GDM1 (cell line): ENCODE measurements at regions not wholly inside any gene's neighbourhood (a gene's known extent, or its start where the extent isn't known, plus 50 kb on each side); places are given as distances from the start of the nearest gene placed in this dataset.
"Not testable (repeated sequence)": the region's sequence is repeated elsewhere in the genome, so short reads cannot be mapped to it uniquely, and the experiment has no call there.

Experiments
- DNase-seq: peaks from one replicate; lab custom pipeline; 2025; lab: John Stamatoyannopoulos, UW

DNA sequence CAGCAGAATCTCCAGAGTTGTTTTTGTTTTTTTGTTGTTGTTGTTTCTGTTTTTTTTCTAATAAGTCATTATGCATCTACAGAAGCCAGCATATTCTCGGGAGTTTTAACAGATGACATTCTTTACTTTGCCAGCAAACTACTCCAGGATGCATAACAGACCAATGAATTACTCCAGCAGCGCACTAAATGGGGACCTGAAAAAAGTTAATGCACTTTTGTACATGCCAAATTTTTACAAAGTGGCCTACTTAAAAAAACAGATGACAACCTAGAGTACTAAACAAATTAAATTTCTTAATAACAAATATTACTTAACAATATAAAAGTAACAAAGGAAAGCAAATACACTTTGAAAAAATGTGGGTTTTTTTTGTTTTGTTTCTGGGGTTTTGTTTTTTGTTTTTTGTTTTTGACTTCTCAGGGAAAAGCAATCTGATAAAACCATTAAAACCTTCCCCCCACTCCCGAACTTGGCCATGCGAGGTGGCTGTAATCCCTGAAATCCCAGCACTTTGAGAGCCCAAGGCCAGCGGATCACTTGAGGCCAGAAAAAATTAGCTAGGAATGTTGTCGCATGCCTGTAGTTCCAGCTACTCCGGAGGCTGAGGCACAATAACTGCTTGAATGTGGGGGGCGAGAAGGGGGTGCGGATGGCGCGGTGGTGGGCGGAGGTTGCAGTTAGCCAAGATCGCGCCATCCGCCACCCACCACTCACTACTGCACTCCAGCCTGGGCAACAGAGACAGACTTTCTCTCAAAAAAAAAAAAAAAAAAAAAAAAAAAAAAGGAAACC is 352.4 kb downstream of the CETN3 start:
- no peak for DNase-seq

DNA sequence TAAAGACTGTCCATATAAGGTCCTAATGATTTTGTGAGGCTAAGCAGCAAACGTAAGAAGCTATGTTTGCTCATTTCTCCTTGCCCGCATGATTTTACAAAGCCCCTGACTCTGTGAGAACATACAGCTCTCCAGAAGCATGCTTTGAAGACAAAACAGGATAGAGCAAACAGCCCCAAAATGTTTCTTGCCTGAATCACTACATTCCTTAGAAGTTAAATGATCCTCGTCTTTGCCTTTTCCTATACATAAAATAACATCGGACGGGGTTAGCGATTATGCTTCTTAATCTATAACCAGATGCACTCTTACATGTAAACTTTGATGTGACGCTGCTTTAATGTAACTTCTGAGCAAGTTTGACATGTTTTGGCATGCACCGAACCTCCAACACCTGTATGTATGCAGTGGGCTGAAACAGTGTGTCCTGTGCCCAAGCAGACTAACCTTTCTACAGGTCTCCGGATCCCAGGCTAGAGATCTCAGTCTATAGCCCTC is 353.7 kb downstream of the CETN3 start:
- no peak for DNase-seq

DNA sequence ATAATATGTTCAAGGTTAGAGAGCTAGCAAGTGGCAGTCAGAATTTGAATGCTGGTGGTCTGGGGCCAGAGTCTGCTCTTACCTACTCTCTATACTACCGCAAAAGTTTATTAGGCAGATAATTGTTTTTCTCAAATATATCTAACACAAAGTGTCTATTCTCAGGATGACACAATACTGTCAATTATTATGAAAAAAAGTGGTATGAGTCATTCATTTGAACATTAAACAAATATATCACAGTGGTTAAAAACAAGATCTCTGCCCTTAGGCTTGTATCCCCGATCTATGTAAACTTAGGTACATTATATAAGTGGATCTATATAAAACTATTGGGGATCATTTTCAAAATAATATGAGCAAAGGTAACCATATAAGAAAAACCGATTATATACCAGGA is 354.9 kb downstream of the CETN3 start:
- DNase-seq: no peak

DNA sequence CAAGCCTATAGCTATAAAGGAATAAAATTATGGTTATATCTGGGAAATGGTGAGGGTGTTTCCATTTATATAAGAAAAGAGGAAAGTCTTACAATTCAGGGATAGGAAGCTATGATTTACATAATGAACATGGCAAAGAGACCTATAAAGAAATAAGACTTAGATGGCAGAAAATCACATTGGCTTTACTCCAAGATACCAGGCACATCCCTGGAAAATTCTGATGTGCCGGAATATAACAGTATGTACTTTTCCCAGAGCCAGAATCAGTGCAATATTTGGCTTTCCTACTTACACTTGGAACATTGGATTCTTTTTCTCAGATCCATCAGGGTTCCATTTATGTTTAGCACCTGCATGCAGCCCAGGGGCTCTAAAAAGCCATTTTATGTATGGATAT is 357.8 kb downstream of the CETN3 start:
- DNase-seq: no peak

DNA sequence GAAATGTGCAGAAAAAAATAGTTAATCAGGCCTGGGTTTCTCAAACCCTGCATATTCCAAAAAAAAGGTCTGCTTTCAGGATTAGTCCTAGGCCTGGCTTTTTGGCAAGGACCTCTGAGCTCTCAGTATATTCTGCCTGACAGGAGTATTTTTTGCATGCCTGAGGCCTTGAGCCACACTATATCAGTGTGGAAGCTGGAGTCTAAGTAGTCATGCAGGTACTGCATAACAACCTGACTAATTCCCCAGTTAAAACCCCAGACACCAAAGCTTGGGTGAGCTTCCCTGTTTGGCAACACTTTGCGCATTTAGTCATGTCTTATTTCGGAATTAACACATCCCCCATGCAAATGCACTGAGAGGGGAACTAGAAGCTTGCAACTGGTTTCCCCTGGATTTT is 359.5 kb downstream of the CETN3 start:
- no peak for DNase-seq

DNA sequence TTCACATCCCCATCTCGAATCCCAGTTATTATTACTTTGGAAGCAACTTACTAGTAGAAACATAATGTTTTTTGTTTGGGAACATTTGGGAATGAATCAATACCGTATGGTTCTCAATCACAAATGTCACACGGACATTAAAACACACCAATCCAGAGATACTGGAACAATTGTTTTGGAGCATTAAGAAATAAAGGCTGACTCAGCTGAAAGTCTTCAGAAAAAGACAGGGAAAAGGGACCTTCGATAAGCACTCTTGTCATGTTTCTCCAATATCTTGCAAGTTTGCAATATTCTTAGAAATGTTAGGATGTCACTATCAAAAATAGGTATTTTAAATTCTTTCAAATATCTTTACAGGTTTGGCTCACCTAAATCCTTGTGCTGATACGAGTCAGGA is 362.4 kb downstream of the CETN3 start:
- no peak for DNase-seq

DNA sequence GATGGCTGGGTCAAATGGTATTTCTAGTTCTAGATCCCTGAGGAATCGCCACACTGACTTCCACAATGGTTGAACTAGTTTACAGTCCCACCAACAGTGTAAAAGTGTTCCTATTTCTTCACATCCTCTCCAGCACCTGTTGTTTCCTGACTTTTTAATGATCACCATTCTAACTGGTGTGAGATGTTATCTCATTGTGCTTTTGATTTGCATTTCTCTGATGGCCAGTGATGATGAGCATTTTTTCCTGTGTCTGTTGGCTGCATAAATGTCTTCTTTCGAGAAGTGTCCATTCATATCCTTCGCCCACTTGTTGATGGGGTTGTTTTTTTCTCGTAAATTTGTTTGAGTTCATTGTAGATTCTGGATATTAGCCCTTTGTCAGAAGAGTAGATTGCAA is 369.5 kb downstream of the CETN3 start:
- DNase-seq: not testable (repeated sequence)

DNA sequence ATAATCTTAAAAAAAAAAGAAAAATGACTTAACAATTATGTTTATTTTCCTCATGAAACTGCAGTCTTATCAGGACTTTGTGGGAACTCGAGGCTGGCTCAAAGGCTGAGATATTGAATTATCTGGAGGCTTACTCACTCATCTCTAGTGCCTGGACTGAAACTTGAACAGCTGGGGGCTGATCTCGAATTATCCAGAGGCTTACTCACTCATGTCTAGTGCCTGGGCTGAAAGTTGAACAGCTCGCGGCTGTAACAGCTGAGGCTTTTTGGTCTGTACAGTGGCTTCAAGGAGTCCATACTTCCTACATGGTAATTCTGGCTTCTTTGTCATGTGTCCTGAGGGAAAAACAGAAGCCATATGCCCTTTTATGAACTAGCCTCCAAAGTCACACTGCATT is 371.9 kb downstream of the CETN3 start:
- no peak for DNase-seq

DNA sequence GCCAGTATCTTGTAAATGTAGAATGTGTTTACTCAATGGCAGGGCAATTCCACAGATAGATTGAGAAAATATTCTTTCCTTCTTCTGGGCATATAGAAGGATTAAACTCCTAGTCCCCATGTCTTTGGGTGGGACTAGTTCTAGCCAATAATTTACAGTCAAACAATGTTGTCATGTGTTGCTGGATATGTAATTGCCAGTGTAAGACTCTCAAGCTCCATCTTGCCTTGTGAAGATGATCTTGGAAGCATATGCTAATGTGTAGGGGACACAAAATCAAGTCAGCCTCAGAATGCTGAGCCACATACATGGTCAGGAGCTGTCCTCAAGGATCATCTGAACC is 386.9 kb downstream of the CETN3 start:
- DNase-seq: no peak

DNA sequence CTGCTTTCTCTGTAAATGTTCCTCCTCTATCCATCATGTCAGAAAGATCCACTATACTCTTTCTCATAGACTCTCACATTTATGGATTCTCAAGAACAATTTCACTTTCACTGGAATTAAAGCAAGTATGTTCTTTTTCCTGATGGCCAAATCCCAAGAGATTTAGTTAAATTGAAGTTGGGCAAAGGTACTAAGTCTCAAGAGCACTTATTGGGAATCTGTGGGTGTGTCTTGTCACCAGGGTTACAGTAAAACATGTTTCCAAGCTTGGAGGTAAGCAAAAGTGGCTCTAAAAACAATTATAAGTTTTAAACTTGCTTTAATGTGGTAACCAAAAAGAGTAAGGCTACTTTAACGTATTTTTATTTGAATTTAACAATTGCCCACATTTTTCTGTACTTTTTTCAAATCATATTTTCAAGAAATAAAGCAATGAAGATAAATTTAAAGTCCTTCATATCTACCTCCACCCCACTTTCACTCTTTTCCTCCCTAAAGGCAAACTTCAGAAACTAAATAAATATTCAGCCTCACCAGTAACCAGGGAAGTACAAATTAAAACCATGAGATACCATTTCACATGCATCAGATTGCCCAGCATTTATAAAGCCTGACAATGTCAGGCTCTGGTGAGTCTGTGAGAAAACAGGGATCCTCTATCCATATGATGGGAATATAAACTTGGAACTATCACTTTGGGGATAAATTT is 387.4 kb downstream of the CETN3 start:
- no peak for DNase-seq

DNA sequence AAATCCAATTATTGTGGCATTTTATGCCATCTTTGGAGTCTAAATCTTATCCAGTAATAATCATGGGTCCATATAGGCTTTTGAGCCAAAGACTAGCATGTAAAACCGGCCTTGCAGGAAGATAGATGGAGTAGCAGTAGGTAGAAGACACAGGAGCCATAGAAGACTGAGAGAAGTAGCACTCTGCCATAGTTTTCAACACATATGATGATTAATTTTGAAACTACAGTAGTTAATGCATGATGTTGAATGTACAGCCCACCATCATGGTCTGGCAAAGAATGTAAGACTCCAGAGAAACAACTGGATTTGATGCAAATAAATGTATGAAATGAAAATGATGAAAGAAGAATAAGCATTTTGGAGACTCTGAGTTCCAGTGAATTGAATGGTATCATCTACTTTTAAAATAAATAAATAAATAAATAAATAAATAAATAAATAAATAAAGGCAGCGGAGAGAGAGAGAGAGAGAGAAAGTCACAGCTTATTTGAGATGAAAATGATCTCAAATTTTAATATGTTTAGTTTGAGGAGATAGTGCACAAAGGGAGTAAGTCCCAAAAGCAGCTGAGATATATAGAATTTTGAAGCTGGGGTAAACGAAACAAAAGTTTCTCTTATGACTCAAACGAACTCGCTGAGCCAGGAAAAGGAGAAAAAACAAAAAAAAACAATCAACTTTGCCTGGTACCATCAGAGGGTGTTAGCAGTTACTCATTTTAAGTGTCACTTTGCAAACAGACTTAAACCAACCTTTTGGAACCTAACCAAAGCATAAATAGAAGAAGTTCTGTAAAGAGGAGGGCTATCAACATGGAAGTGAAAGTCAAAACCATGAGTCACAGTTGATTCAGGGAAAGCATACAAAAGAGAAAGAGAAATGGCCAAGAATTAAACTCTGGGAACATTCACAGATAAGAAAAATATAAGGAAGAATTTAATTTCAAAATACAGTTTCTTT is 388.7 kb downstream of the CETN3 start:
- DNase-seq: peak; percentile 10

DNA sequence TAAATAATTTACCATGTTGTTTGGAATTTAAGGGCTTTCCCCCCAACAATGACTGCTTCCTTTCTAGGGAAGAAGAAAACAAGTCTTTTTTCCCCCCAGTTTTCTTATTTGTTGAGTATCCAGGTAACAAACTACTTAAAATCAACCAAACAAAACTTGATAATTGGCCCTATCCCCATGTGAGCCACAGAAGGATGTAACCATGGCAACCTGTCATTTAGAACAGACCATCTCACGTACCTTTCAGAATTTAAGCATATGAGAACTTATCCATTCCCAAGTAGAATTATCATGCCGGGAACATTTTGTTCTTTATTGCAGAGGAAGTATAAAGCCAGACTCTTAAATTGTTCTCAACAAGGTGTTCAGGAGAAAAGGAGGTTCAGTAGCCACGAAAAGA is 392.3 kb downstream of the CETN3 start:
- no peak for DNase-seq

DNA sequence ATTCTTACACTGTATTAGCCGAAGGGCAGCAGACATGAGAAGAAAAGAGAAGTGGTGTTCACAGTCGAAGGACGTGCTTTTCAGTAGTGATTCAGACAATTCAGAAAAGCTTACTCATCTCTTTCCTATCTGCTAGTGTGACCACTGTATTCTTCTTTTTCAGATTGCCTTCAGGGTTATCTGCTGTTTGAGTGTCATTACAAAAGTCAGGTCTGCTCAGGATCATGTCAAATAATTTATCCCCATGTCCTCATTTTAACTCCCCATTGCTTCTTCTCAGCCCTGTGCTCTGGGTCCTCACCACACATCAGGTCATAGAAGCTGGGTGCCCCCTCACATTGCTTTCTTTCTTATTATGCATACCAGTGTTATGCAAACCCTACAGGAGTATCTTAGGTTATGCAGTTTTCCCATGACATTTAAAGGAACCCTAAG is 394.0 kb downstream of the CETN3 start:
- peak; percentile 6 for DNase-seq

DNA sequence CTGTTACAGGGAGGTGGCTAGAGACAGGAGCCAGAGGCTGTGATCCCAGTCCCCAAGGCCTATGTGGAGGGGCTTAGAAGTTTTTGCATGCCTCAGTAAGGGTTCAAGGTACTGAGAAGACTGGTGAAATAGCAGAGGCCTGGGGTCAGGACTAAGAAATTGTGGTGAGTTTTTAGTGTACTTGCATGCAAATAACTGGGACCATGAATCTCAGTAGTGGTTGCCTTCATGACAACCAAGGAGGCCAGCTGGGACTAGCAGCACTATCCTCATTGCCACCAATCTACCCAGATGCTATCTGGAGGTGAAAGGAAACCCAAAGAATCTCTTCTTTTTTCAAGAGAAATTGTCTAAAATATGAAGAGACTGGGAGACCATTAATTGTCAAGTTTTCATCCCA is 395.1 kb downstream of the CETN3 start:
- DNase-seq: no peak

DNA sequence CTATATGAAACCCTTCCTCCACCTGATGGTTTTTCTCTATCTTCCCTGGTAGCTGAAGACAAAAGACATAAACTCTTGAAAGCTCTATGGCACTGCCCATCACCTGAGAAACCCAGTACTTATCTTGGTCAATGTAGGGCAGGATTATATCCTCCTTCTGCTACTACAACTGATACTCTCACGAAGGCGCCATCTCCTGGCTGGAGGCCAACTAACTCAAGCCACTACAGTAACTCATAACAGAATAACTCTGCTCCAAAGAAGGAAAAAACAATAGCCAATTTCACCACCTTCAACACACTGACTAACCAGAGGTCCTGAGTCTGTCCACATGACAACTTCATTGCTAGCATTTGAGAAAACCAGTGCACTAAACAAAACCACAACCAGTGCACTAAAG is 409.2 kb downstream of the CETN3 start:
- DNase-seq: no peak

DNA sequence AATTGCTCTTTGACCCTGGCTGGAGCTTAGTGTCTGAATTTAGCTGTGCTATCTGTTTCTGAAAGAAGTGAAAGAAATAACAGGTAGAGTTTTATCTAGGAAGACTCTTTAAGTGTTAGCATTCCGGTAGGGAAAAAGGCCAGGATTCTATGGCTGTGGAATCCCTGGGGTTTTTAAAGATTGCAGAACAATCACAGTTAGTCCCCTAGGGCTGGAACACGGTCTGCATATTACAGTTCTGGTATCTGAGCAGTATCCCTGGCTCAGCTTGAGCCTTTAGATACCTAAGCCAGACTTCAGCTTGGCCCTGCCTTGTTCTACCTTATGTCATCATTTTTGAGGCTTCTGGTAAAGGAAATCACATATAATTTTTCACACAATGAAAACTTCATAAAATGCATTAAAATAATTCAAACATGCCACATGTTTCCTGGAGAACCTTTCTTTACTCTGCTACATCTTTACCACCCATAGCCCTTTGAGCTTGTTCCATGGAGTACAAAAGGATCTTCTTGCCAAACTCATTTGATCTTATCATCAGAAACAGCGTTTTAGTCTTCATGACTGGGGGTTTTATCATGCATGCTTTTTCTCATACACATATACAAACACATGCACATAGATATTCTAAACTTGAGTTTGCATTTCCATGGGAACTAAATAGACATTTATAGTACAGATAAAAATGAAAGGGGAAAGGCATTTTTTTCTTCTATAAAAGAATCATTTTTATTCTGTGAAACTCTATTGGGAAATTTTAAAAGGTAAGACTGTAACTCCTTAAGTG is 410.8 kb downstream of the CETN3 start:
- no peak for DNase-seq

DNA sequence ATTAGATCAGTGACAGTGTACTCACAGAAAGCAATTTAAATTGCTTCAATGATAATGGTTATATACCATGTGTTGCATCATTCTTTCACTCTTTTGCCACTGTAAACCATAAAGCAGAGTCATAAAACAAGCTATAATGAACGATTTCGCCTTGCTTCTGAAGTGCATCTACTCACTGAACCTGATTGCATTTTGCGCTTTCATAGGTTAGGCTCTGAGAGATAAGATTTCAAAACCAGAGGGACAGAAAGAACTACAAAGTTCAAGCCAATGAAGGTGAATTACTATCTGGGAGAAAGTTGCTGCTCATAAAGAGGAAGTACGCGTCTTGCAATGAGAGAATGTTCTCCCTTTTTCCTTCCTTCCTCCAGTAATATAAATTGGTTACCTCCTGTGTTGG is 412.7 kb downstream of the CETN3 start:
- DNase-seq: no peak

DNA sequence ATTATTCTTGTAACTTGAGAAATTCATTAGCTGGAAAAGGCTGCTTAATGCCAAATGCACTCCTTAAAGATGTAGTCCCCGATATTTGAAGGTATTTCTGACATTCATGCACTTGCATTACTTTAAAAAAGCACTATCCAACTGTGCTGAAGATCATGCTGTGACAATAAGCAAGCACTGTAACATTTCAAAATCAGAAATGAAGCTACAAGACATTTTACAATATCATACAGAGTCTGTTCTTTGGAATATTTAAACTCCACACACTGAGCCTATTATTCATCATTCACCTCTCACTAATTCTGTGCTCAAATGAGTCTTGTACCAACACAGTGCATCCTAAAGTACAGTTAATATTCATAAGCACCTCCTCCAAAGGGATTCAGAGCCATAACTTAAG is 413.2 kb downstream of the CETN3 start:
- DNase-seq: no peak

DNA sequence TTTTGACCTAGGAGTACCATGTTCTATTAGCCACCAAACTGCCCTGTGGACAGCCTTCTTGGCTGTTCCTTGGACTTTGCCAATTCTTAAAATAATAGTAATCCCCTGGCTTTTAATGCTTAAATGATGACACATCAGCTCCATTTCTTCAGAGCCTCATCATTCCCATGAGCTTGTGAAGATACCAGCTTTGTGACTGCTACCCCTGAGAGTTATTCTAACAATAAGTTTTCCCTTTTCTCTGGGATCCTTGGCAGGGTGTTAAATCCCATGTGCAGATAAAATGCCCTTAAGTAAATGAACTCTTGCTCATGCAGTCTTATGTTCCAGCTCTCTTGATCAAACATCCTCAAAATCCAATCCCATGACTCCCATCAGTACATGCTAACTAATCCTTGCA is 415.3 kb downstream of the CETN3 start:
- DNase-seq: no peak

DNA sequence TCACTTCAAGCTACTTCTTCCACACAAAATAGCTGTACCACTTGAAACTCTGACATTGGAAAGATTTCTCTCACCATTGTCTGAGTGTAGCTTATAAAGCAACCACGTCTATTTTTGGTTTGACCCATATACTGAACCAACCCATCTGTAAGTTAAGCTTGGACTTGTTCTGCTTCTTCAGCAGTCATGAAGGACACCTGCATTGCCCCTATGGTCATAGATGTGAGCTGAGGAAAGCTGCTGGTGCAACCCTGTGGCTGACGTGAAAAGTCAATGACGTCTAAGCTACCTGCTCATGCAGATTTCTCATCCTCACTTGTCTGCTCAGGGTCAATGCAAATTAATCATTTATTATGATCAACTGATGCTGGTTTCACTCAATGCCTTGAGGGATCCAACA is 417.4 kb downstream of the CETN3 start:
- DNase-seq: no peak

DNA sequence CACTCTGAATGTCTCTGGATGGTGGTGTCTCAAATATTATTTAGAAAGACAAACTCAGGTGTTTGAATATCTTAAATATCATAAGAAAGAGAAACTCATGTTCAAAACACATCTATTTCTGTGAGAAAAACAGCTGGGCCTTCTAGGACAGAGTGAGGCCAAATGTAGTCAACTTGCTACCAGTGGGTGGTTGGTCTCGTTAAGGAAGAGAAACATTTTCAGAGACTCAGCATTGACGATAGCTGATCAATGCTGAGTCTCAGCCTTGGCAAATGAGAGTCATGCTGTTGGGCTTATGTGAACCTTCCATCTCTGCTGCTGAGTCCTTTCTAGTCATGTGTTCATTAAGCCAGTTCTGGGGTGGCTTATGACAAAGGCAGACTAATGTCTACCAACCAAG is 418.0 kb downstream of the CETN3 start:
- DNase-seq: no peak

DNA sequence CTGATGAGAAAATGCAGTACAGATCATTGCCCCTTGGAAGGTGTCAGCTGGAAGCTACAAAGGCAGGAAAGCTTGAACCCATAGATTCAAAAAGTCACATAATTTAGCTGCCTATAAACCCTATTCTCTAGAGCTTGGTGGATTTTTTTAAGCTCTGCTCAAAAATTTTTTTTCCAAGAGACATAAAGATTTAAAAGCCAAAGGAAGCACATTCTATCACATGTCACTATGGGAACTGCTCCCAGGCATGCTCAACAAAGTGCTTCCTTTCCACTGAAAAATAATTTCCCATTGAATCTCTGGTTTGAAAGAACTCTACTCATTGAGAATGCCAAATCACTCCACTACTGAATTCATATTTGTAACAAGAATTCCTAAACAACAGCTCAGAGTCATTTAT is 419.8 kb downstream of the CETN3 start:
- no peak for DNase-seq
